ENCODE measurements at regions not wholly inside any gene's neighbourhood (a gene's known extent, or its start where the extent isn't known, plus 50 kb on each side); places are given as distances from the start of the nearest gene placed in this dataset.

DNA sequence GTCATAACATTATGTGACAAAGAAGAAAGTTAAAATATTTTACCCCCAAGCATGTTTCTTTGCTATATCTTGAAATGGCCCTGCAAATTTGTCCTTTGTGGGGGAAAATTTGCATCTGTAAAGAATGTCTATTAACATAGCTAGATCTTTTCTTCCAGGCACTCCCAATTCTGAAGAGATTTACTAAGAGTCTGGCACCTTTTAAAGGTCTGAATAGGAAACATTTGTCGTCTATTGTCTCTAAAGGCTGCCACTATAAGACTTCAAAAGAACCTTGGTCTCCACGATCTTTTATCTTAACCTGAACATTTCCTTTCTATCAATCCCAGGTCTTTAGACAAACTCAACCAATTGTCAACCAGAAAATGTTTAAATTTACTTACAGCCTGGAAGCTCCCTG is 128.6 kb upstream of the VCX start:
- TF ChIP-seq CTCF (IDR thresholded peaks at IDR 0.05) (no peak), EP300 (IDR thresholded peaks at IDR 0.05) (no peak)
